GM23338 (cell line): ENCODE measurements at regions not wholly inside any gene's neighbourhood (a gene's known extent, or its start where the extent isn't known, plus 50 kb on each side); places are given as distances from the start of the nearest gene placed in this dataset.

ENCODE experiments used
- ATAC-seq: fragments of 200-7000 bp; cut with Tn5 transposase; 3 replicates; pipeline ENCODE4 v1.9.1; 2020
- DNase-seq: peaks from one replicate; pipeline ENCODE4 v3.0.0-alpha.2; 2015; ENCODE audit warnings: low spot score
- H2AFZ ChIP-seq: fragments of 200-600 bp; sonication (generic); 2 replicates; pipeline ENCODE4 v1.8.0; 2016; ENCODE audit warnings: antibody characterized with exemption, mild to moderate bottlenecking, moderate library complexity
- H3F3A ChIP-seq: fragments of 200-600 bp; sonication (generic); replicated peaks from 2 replicates; pipeline ENCODE4 v1.8.0; 2017; ENCODE audit warnings: antibody characterized with exemption, mixed run types, low read depth
- H3K27ac ChIP-seq: fragments of 200-600 bp; sonication (generic); 2 replicates; pipeline ENCODE4 v1.6.1; 2016; ENCODE audit warnings: low read depth
- H3K27me3 ChIP-seq: fragments of 200-600 bp; sonication (generic); 2 replicates; pipeline ENCODE4 v1.8.0; 2016; ENCODE audit warnings: mild to moderate bottlenecking, mixed run types, moderate library complexity; ENCODE audit not compliant: insufficient read depth
- H3K36me3 ChIP-seq: fragments of 200-600 bp; sonication (generic); 2 replicates; pipeline ENCODE4 v1.8.0; 2016; ENCODE audit warnings: mild to moderate bottlenecking; ENCODE audit not compliant: insufficient read depth
- H3K4me1 ChIP-seq: fragments of 200-600 bp; sonication (generic); 2 replicates; pipeline ENCODE4 v1.8.0; 2016; ENCODE audit warnings: mild to moderate bottlenecking, moderate library complexity; ENCODE audit not compliant: insufficient read depth
- H3K4me2 ChIP-seq: fragments of 200-600 bp; sonication (generic); 2 replicates; pipeline ENCODE4 v1.7.1; 2017; ENCODE audit warnings: mixed run types
- H3K4me3 ChIP-seq: fragments of 200-600 bp; sonication (generic); 2 replicates; pipeline ENCODE4 v1.6.1; 2016; ENCODE audit warnings: mixed run types
- H3K79me2 ChIP-seq: fragments of 200-600 bp; sonication (generic); replicated peaks from 2 replicates; pipeline ENCODE4 v1.8.0; 2017; ENCODE audit warnings: mild to moderate bottlenecking; ENCODE audit not compliant: insufficient read depth
- H3K9me2 ChIP-seq: fragments of 200-600 bp; sonication (generic); 2 replicates; pipeline ENCODE4 v1.8.0; 2017; ENCODE audit not compliant: insufficient read depth
- H4K20me1 ChIP-seq: fragments of 200-600 bp; sonication (generic); replicated peaks from 2 replicates; pipeline ENCODE4 v1.8.0; 2017; ENCODE audit warnings: mild to moderate bottlenecking; ENCODE audit not compliant: insufficient read depth
- H3K27ac Mint-ChIP-seq: 2 replicates; pipeline ENCODE4 v1.8.0; 2020; ENCODE audit warnings: inconsistent platforms, mild to moderate bottlenecking, moderate library complexity, mixed read lengths
- H3K27me3 Mint-ChIP-seq: 3 replicates; pipeline ENCODE4 v1.8.0; 2022; ENCODE audit warnings: low read depth, mild to moderate bottlenecking, moderate library complexity, mixed read lengths, inconsistent platforms; ENCODE audit not compliant: insufficient read depth, poor library complexity
- H3K36me3 Mint-ChIP-seq: 3 replicates; pipeline ENCODE4 v1.8.0; 2021; ENCODE audit warnings: low read depth, mild to moderate bottlenecking, inconsistent platforms, moderate library complexity, mixed read lengths
- H3K4me1 Mint-ChIP-seq: 3 replicates; pipeline ENCODE4 v1.8.0; 2020; ENCODE audit warnings: mild to moderate bottlenecking, inconsistent platforms, mixed read lengths
- H3K4me3 Mint-ChIP-seq: 3 replicates; pipeline ENCODE4 v1.8.0; 2021; ENCODE audit warnings: moderate library complexity, mild to moderate bottlenecking, inconsistent platforms, mixed read lengths
- H3K9me3 Mint-ChIP-seq: 3 replicates; pipeline ENCODE4 v1.8.0; 2020; ENCODE audit warnings: moderate library complexity, mild to moderate bottlenecking, inconsistent platforms, mixed read lengths
- CREB1 ChIP-seq: fragments of 250-450 bp; sonication (Bioruptor Pico); IDR thresholded peaks from 2 replicates; pipeline ENCODE4 v1.5.0; 2020; ENCODE audit warnings: low read depth, mild to moderate bottlenecking, moderate library complexity
- CTCF ChIP-seq, 2 experiments: fragments of 200-600 bp in 1 of 2; sonication (generic) in 1 of 2; conservative IDR thresholded peaks; 2 replicates each; pipeline versions ENCODE4 v1.5.1 to v1.6.1; 2016 to 2017; ENCODE audit warnings: antibody characterized with exemption in 2 of 2, low read depth in 2 of 2, mild to moderate bottlenecking in 2 of 2, moderate library complexity in 1 of 2
- ETS1 ChIP-seq: IDR thresholded peaks from 2 replicates; pipeline ENCODE4 v1.6.1; 2016; ENCODE audit warnings: antibody characterized with exemption
- EZH2phosphoT487 ChIP-seq: fragments of 200-600 bp; sonication (generic); IDR thresholded peaks from one replicate; pipeline ENCODE4 v1.8.1; 2018; ENCODE audit warnings: antibody characterized with exemption; ENCODE audit not compliant: unreplicated experiment
- NANOG ChIP-seq: IDR thresholded peaks from 2 replicates; pipeline ENCODE4 v1.6.1; 2016; ENCODE audit warnings: antibody characterized with exemption, borderline replicate concordance
- POLR2AphosphoS5 ChIP-seq: IDR thresholded peaks from 2 replicates; pipeline ENCODE4 v1.6.1; 2016; ENCODE audit warnings: antibody characterized with exemption, low read depth
- REST ChIP-seq: IDR thresholded peaks from one replicate; pipeline ENCODE4 v1.6.1; 2018; ENCODE audit warnings: antibody characterized with exemption; ENCODE audit not compliant: unreplicated experiment
- STAT1 ChIP-seq: IDR thresholded peaks from one replicate; pipeline ENCODE4 v1.6.1; 2016; ENCODE audit warnings: antibody characterized with exemption; ENCODE audit not compliant: unreplicated experiment
- ZNF331 ChIP-seq: fragments of 250-450 bp; sonication (Bioruptor Pico); IDR thresholded peaks from 2 replicates; pipeline ENCODE4 v1.5.0; 2020; ENCODE audit warnings: low read depth, mild to moderate bottlenecking, moderate library complexity
- ZNF462 ChIP-seq: fragments of 250-450 bp; sonication (Bioruptor Pico); IDR thresholded peaks from 2 replicates; pipeline ENCODE4 v1.5.0; 2020; ENCODE audit warnings: mild to moderate bottlenecking, moderate library complexity

GRCh38 chr1:219333626-219334025 is 159.9 kb downstream of the LYPLAL1 start (continued):
- TF ChIP-seq CTCF (conservative IDR thresholded peaks at IDR 0.05; ENCODE audit: low read depth in 2 of 2) (no peak), POLR2AphosphoS5 (no peak), CREB1 (CRISPR knock-in tag) (no peak), EZH2phosphoT487 (no peak), NANOG (no peak), ZNF331 (no peak), REST (no peak)

GRCh38 chr1:219331424-219331823 is 157.7 kb downstream of the LYPLAL1 start:
- Histone ChIP-seq H4K20me1 (no peaks in the 10 kb centered on the region), H3K4me3 (no peak overlapping the region), H3K36me3 (no peaks in the 10 kb centered on the region), H3K4me2 (no peak overlapping the region), H3K27ac (no peak overlapping the region), H3K9me2 (no peaks in the 10 kb centered on the region), H3F3A (no peaks in the 10 kb centered on the region), H3K79me2 (no peaks in the 10 kb centered on the region), H3K27me3 (no peaks in the 10 kb centered on the region), H3K4me1 (no peaks in the 10 kb centered on the region), H2AFZ (no peak overlapping the region)
- Mint-ChIP-seq H3K27ac (no peak overlapping the region), H3K27me3 (no peaks in the 10 kb centered on the region), H3K4me1 (no peaks in the 10 kb centered on the region), H3K9me3 (peaks cover 6% of the 10 kb centered on the region; the same call in 2 of the 3 replicates), H3K4me3 (no peak overlapping the region), H3K36me3 (peaks cover 4% of the 10 kb centered on the region; the same call in 2 of the 3 replicates)
- DNase-seq (no peak), ATAC-seq (no peak)
- no peak for TF ChIP-seq ZNF462 (CRISPR knock-in tag)
- TF ChIP-seq ETS1 = no peak
- no peak for TF ChIP-seq STAT1
- no peak for TF ChIP-seq CREB1 (CRISPR knock-in tag)
- TF ChIP-seq CTCF (conservative IDR thresholded peaks at IDR 0.05; ENCODE audit: low read depth in 2 of 2) = no peak
